Chondrocyte (in vitro differentiated cells): ENCODE measurements at regions not wholly inside any gene's neighbourhood (a gene's known extent, or its start where the extent isn't known, plus 50 kb on each side); places are given as distances from the start of the nearest gene placed in this dataset.

Source experiments
- DNase-seq: peaks from one replicate; pipeline ENCODE4 v3.0.0; 2021; ENCODE audit warnings: mixed read lengths, low spot score
- H3K27ac Mint-ChIP-seq: one replicate; pipeline ENCODE4 v1.8.0; 2021; ENCODE audit warnings: mild to moderate bottlenecking, moderate library complexity, mixed read lengths; ENCODE audit not compliant: unreplicated experiment
- H3K27me3 Mint-ChIP-seq: 2 replicates; pipeline ENCODE4 v1.8.0; 2021; ENCODE audit warnings: low read depth, mixed read lengths
- H3K36me3 Mint-ChIP-seq: 2 replicates; pipeline ENCODE4 v1.8.0; 2021; ENCODE audit warnings: low read depth, mixed read lengths
- H3K4me1 Mint-ChIP-seq: 2 replicates; pipeline ENCODE4 v1.8.0; 2021; ENCODE audit warnings: low read depth, mild to moderate bottlenecking, mixed read lengths
- H3K4me3 Mint-ChIP-seq: one replicate; pipeline ENCODE4 v1.8.0; 2021; ENCODE audit warnings: mild to moderate bottlenecking, moderate library complexity, mixed read lengths; ENCODE audit not compliant: unreplicated experiment
- H3K9me3 Mint-ChIP-seq: 2 replicates; pipeline ENCODE4 v1.8.0; 2021; ENCODE audit warnings: low read depth, mixed read lengths
- CTCF ChIP-seq: fragments of 200-600 bp; sonication (generic); IDR thresholded peaks from 2 replicates; pipeline ENCODE4 v1.5.0; 2021; ENCODE audit warnings: antibody characterized with exemption, mild to moderate bottlenecking, moderate library complexity

- H3K36me3 Mint-ChIP-seq = no peaks in the 10 kb centered on the region
- H3K9me3 Mint-ChIP-seq = peaks cover 3% of the 10 kb centered on the region
- DNase-seq = no peak
- no peak overlapping the region for H3K27ac Mint-ChIP-seq
- H3K4me1 Mint-ChIP-seq = no peaks in the 10 kb centered on the region
- no peaks in the 10 kb centered on the region for H3K27me3 Mint-ChIP-seq
- H3K4me3 Mint-ChIP-seq = no peak overlapping the region
- TF ChIP-seq CTCF = no peak
Measured at GRCh38 chr11:42034826-42035225, 575.4 kb upstream of the LRRC4C start.

- no peak for DNase-seq
- Mint-ChIP-seq H3K27ac (no peak overlapping the region), H3K9me3 (peaks cover 3% of the 10 kb centered on the region), H3K27me3 (no peaks in the 10 kb centered on the region), H3K4me1 (no peaks in the 10 kb centered on the region), H3K4me3 (no peak overlapping the region), H3K36me3 (no peaks in the 10 kb centered on the region)
- no peak for TF ChIP-seq CTCF
Measured at GRCh38 chr11:42036201-42036600, 576.7 kb upstream of the LRRC4C start.

GRCh38 chr11:42043312-42043711 lies 583.9 kb upstream of the LRRC4C start:
- no peaks in the 10 kb centered on the region for H3K36me3 Mint-ChIP-seq
- DNase-seq = no peak
- H3K4me1 Mint-ChIP-seq = no peaks in the 10 kb centered on the region
- no peak overlapping the region for H3K4me3 Mint-ChIP-seq
- TF ChIP-seq CTCF = no peak
- no peak overlapping the region for H3K27ac Mint-ChIP-seq
- no peaks in the 10 kb centered on the region for H3K27me3 Mint-ChIP-seq
- H3K9me3 Mint-ChIP-seq = peaks cover 9% of the 10 kb centered on the region

- no peak for DNase-seq
- peaks cover 12% of the 10 kb centered on the region for H3K9me3 Mint-ChIP-seq
- no peaks in the 10 kb centered on the region for H3K36me3 Mint-ChIP-seq
- no peak overlapping the region for H3K27ac Mint-ChIP-seq
- H3K27me3 Mint-ChIP-seq = peaks cover 3% of the 10 kb centered on the region
- no peak for TF ChIP-seq CTCF
- no peak overlapping the region for H3K4me3 Mint-ChIP-seq
- H3K4me1 Mint-ChIP-seq = no peaks in the 10 kb centered on the region
Measured at GRCh38 chr11:42047637-42048555, 588.4 kb upstream of the LRRC4C start.

- no peak overlapping the region for H3K27ac Mint-ChIP-seq
- no peak for DNase-seq
- H3K27me3 Mint-ChIP-seq = peaks cover 4% of the 10 kb centered on the region
- no peaks in the 10 kb centered on the region for H3K4me1 Mint-ChIP-seq
- peaks cover 11% of the 10 kb centered on the region for H3K9me3 Mint-ChIP-seq
- TF ChIP-seq CTCF = no peak
- H3K4me3 Mint-ChIP-seq = no peak overlapping the region
- no peaks in the 10 kb centered on the region for H3K36me3 Mint-ChIP-seq
Measured at GRCh38 chr11:42049186-42049585, 589.7 kb upstream of the LRRC4C start.
